Esophagus squamous epithelium (tissue), 4 donors: ENCODE measurements at regions not wholly inside any gene's neighbourhood (a gene's known extent, or its start where the extent isn't known, plus 50 kb on each side); places are given as distances from the start of the nearest gene placed in this dataset.

Source experiments
- POLR2A ChIP-seq, 4 donors: fragments of 450-650 bp; IDR thresholded peaks; one replicate each; pipeline ENCODE4 v1.6.1; 2017; ENCODE audit warnings: antibody characterized with exemption in 4 of 4, mild to moderate bottlenecking in 4 of 4, moderate library complexity in 3 of 4
- TF ChIP-seq, protein P1 (sequence below), 6 experiments: fragments of 450-650 bp in 4 of 6; fragments of 200-600 bp in 2 of 6; sonication (generic) in 2 of 6; IDR thresholded peaks; one replicate each; pipeline ENCODE4 v1.5.1; 2016 to 2019; ENCODE audit warnings: antibody characterized with exemption in 6 of 6, mild to moderate bottlenecking in 4 of 6, moderate library complexity in 4 of 6

DNA sequence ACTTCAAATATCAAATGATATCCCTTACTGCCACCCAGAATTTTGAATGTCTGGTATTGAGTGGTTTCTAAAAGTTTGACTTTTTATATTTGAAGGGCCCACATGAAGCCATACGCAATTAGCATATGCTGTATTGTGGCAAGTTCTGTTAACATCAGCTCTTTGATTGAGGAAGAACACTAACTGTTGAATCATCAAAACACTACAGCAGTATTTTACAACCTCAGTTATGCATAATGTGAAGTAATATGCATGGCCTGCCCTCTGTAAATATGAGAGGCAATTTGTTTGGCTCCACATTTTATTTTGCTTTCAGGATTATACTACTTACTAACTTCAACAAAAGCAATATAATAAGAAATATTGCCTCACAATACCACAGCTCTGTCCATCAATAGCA, 62.2 kb upstream of the DMD start:
- no peak for TF ChIP-seq POLR2A (IDR thresholded peaks at IDR 0.05)
- TF ChIP-seq, protein P1, sequence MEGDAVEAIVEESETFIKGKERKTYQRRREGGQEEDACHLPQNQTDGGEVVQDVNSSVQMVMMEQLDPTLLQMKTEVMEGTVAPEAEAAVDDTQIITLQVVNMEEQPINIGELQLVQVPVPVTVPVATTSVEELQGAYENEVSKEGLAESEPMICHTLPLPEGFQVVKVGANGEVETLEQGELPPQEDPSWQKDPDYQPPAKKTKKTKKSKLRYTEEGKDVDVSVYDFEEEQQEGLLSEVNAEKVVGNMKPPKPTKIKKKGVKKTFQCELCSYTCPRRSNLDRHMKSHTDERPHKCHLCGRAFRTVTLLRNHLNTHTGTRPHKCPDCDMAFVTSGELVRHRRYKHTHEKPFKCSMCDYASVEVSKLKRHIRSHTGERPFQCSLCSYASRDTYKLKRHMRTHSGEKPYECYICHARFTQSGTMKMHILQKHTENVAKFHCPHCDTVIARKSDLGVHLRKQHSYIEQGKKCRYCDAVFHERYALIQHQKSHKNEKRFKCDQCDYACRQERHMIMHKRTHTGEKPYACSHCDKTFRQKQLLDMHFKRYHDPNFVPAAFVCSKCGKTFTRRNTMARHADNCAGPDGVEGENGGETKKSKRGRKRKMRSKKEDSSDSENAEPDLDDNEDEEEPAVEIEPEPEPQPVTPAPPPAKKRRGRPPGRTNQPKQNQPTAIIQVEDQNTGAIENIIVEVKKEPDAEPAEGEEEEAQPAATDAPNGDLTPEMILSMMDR (IDR thresholded peaks at IDR 0.05): no peak
